ENCODE measurements at regions not wholly inside any gene's neighbourhood (a gene's known extent, or its start where the extent isn't known, plus 50 kb on each side); places are given as distances from the start of the nearest gene placed in this dataset.
A peak's percentile ranks its signal among the peaks of the same experiment; 100 is the strongest.
"Not testable (repeated sequence)": the region's sequence is repeated elsewhere in the genome, so short reads cannot be mapped to it uniquely, and the experiment has no call there.

DNA sequence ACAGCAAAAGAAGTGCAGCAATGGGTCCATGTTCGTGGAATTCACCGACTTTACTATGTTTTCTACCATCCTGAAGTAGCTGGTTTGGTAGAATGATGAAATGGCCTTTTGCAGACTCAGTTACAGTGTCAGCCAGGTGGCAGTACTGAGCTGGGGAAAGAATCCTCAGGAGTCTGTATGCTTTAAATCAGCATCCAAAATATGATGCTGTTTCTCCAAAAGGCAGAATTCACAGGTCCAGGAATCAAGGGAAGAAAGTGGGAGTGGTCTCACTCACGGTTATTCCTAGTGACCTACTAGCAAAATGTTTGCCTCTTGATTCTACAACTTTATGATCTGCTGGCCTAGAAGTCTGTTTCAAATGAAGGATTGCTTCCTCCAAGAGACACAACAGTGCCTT is 287.1 kb downstream of the SPATA31A6 start:
- not testable (repeated sequence) for H3K4me3 ChIP-seq; H3K36me3 ChIP-seq; H3K27me3 ChIP-seq; H3K9me3 ChIP-seq (ENCODE audit: low read depth); H3K27ac ChIP-seq; H3K4me1 ChIP-seq (ENCODE audit: low read depth)
- TF ChIP-seq, protein P1, sequence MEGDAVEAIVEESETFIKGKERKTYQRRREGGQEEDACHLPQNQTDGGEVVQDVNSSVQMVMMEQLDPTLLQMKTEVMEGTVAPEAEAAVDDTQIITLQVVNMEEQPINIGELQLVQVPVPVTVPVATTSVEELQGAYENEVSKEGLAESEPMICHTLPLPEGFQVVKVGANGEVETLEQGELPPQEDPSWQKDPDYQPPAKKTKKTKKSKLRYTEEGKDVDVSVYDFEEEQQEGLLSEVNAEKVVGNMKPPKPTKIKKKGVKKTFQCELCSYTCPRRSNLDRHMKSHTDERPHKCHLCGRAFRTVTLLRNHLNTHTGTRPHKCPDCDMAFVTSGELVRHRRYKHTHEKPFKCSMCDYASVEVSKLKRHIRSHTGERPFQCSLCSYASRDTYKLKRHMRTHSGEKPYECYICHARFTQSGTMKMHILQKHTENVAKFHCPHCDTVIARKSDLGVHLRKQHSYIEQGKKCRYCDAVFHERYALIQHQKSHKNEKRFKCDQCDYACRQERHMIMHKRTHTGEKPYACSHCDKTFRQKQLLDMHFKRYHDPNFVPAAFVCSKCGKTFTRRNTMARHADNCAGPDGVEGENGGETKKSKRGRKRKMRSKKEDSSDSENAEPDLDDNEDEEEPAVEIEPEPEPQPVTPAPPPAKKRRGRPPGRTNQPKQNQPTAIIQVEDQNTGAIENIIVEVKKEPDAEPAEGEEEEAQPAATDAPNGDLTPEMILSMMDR (IDR thresholded peaks at IDR 0.05; ENCODE audit: low read depth, low read length) = peak; percentile 69
- peak in 1 of 2 donors; percentile 48 for DNase-seq (ENCODE audit: low read depth in 1 of 2, low spot score in 1 of 2)

DNA sequence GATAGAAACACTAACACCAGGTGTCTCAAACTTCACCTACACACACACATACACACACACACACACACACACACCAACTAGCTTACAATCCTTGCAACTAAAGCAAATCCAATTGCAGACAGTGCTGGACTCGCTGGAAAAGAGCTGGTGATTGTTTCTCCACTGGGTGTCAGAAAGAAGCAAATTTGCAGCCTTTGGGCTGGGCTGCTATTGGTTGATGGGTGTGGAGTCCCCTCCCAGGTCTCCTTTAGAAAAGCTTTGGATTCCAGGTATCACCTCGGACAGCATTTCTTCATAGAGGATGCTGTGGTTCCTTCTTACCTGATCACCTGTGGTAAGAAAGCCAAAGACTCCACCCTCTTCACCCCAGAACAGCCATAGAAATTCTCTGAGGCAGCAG is 307.5 kb downstream of the SPATA31A6 start:
- not testable (repeated sequence) for H3K4me1 ChIP-seq (ENCODE audit: low read depth); DNase-seq (ENCODE audit: low read depth in 1 of 2, low spot score in 1 of 2); H3K27me3 ChIP-seq; H3K4me3 ChIP-seq; H3K36me3 ChIP-seq; H3K9me3 ChIP-seq (ENCODE audit: low read depth); H3K27ac ChIP-seq

DNA sequence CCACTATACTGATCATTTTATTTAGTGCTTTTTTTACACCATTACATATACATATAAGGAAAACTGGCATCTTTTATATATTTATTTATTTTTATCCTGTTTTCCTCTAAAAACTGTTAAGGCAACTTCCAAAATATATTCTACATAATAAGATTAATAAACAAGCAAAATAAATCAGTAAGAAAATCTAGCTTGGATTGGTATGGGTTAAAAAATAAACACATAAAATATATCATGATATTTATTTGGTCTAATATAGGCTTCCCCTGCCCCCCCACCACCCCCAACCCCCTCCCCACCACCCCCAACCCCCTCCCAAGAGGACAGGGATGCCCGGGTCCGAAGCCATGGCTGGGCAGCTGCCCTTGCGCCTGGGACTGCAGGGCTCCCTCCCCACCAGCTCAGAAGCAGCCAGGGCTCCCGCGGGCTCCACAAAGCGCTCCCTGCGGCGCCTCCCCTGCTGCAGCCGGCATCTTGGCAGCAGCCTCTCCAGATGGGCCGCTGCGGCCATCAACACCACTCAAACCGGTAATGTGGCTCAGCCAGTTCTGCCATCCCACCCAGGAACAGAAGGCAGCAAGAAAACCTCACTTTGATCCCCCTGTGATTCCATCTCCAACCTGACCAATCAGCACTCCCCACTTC is 319.3 kb downstream of the SPATA31A6 start:
- H3K27me3 ChIP-seq; DNase-seq (ENCODE audit: low read depth in 1 of 2, low spot score in 1 of 2); H3K27ac ChIP-seq; H3K9me3 ChIP-seq (ENCODE audit: low read depth); H3K4me1 ChIP-seq (ENCODE audit: low read depth); H3K4me3 ChIP-seq; H3K36me3 ChIP-seq: not testable (repeated sequence)

DNA sequence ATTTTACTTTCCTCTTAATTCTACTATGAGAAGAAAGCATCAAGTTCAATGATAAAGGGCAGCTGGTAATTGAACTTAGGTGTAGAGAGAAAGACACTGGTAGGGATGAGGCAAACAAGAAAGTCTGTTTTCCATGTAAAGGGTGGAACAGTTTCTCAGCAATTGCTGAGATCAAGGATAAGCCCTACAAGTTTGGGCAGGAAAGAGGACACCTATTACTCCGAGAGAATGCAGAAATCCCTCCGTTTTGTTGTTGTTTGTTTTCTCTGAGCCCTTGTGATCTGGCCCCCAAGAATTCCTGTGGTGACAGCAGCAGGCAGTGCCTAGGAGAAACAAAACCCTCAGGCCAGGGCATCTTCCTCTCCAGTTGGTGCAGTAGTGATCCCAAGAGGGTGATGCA is 324.7 kb downstream of the SPATA31A6 start:
- not testable (repeated sequence) for H3K36me3 ChIP-seq; H3K4me1 ChIP-seq (ENCODE audit: low read depth); DNase-seq (ENCODE audit: low read depth in 1 of 2, low spot score in 1 of 2); H3K9me3 ChIP-seq (ENCODE audit: low read depth); H3K27me3 ChIP-seq; H3K4me3 ChIP-seq; H3K27ac ChIP-seq

DNA sequence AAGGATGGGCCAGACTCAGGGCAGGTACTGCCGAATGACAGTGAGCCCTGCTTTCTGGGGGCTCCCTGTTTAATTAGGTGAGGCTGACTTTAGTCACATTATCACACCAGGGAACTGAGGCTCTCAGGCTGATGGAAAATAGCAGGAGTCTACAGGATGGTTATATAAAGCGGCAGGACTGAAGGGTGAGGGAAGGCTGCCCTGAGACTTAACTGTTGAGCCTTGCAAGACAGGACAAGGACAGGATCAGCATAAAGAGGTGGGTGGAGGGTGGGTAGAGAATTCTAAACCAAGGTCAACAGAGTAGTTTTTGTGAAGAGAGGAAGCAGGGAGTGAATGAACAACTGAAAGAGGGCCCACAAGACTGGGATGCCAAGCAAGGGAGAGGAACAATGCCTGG is 330.1 kb downstream of the SPATA31A6 start:
- H3K27ac ChIP-seq; H3K27me3 ChIP-seq; DNase-seq (ENCODE audit: low read depth in 1 of 2, low spot score in 1 of 2); H3K36me3 ChIP-seq; H3K9me3 ChIP-seq (ENCODE audit: low read depth); H3K4me3 ChIP-seq; H3K4me1 ChIP-seq (ENCODE audit: low read depth): not testable (repeated sequence)

DNA sequence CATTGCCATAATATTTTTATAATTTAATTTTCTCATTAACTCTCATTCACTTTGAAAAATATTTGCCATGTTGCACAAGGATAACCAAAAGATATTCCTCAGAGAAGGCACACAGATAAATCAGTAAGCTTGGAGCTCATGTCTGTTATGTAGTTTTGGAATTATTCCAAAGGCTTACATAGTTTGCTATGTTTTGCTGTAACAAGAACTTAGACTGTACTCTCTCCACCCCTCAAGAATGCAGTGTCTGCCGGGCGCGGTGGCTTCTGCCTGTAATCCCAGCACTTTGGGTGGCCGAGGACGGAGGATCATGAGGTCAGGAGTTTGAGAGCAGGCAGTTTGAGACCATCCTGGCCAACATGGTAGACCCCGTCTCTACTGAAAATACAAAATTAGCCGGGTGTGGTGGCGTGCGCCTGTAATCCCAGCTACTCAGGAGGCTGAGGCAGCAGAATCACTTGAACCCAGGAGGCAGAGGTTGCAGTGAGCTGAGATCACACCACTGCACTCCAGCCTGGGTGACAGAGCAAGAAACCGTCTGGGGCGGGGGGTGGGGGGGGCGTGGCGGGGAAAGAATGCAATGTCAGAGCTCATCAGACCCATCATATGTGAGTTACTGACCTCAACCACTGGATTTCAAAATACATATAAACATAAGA is 351.0 kb downstream of the SPATA31A6 start:
- DNase-seq (ENCODE audit: low read depth in 1 of 2, low spot score in 1 of 2) = peak in 1 of 2 donors; percentile 59
- not testable (repeated sequence) for H3K27me3 ChIP-seq, H3K36me3 ChIP-seq

DNA sequence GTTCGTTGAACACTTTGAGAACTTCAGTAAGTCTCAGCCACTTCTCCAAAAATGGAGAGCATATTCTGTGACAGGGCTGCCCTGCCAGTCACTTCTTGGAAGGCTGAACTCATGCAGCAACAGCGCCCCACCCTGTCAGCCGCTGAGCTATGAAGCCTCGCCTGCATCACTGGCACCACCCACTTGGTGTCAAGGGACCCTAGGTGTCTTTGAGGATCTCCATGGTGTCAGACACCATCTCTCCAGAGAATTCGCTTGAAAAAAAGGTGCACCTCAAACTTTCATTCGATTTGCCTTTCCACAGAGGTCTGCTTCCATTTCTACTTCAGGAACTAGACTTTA is 351.5 kb downstream of the SPATA31A6 start:
- DNase-seq (ENCODE audit: low read depth in 1 of 2, low spot score in 1 of 2) = peak; percentile 36 to 53
- H3K4me3 ChIP-seq; H3K36me3 ChIP-seq; H3K4me1 ChIP-seq (ENCODE audit: low read depth); H3K27ac ChIP-seq; H3K9me3 ChIP-seq (ENCODE audit: low read depth); H3K27me3 ChIP-seq: not testable (repeated sequence)

More for the DNA sequence above, 351.0 kb downstream of the SPATA31A6 start:
- H3K9me3 ChIP-seq (ENCODE audit: low read depth); H3K4me3 ChIP-seq; H3K4me1 ChIP-seq (ENCODE audit: low read depth); H3K27ac ChIP-seq: not testable (repeated sequence)

DNA sequence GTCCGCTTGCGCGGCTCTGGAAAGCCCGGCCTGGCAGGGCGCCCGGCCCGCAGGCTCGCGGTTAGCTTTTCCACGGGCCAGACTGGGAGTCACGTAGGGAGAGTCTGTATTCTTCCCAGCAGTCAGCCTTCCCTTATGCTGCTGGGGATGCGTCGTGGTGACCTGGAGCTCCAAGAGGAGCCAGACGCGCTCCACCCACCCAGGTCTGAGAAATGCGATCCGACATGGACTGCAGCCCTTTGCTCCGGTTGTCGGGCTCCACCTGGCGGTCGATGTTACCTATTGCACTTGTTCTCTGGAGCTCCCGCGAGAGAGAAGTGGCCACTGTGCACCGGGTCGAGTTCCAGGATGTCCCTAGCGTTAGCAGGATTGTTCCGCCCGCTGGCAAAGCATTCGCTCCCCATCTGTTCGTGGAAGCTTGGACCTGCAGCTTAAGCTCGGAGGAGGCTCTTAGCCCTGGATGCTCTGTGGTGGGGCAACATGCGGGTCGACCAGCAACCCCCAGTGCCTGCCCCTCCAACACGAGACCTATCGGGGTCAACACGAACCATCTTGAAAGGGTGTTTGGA is 367.4 kb downstream of the SPATA31A6 start:
- not testable (repeated sequence) for H3K27ac ChIP-seq; H3K4me1 ChIP-seq (ENCODE audit: low read depth); H3K4me3 ChIP-seq; DNase-seq (ENCODE audit: low read depth in 1 of 2, low spot score in 1 of 2); H3K9me3 ChIP-seq (ENCODE audit: low read depth); H3K36me3 ChIP-seq; H3K27me3 ChIP-seq

DNA sequence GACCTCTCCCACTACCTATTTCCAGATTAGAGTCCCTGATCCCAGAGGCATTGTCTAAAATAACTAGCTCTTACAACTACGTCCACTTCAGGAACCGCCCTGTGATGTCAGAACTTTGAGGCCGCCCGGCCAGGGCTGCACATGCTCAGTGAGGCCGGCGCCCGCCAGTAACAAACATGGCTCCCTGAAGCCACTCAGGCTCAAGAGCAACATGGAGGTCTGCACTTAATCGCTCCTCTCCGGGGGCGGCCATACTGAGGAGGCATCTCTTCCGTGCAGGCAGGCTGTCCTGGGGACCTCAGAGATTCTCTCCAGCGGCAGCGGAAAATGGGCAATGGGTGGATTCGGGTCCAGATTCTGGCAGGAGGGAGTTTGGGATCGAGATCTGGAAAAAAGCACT is 385.1 kb downstream of the SPATA31A6 start:
- not testable (repeated sequence) for H3K4me1 ChIP-seq (ENCODE audit: low read depth); H3K27me3 ChIP-seq; H3K9me3 ChIP-seq (ENCODE audit: low read depth); DNase-seq (ENCODE audit: low read depth in 1 of 2, low spot score in 1 of 2); H3K36me3 ChIP-seq; H3K4me3 ChIP-seq; H3K27ac ChIP-seq

DNA sequence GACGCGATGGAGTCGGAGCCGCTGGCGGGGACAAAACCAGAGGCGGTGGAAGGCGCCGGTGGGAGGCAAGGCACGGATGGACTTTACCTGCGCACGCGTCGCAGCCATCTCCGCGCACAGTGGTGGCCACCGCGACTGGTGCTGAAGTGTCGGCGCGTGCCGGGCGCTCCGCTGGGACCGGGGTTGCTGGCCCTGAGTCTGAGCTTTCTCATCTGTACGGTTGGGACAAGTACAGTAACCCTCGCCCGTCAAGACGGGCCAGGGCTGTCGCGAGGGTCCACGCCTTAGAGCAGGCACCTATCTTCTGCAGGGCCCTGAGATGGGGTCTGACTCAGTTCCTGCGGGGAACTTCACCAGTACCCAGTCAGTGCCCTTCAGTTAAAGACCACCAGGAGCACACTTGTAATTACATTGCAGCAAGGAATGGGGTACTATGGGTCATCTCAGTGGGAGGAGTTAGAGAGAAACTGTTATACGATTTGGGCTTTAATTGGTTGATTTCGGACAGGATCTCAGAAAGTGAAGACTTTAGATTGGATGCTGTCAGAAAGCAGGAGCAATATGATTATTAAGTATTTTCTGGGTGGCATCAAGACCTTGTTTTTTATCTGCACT is 385.6 kb downstream of the SPATA31A6 start:
- not testable (repeated sequence) for H3K27me3 ChIP-seq; H3K4me1 ChIP-seq (ENCODE audit: low read depth); H3K36me3 ChIP-seq; H3K4me3 ChIP-seq; H3K9me3 ChIP-seq (ENCODE audit: low read depth); DNase-seq (ENCODE audit: low read depth in 1 of 2, low spot score in 1 of 2); H3K27ac ChIP-seq

DNA sequence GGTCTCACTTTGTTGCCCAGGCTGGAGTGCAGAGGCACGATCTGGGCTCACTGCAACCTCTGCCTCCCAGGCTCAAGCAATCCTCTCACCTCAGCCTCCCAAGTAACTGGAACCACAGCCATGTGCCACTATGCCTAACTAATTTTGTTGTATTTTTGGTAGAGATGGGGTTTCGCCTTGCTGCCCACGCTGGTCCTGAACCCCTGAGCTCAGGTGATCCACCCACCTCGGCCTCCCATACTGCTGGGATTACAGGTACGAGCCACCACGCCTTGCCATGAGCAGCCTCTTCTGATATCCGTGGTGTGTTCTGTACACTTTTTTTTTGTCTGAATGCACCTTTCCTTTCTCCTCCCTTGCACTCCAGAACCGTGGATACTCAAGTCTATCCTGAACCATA is 394.4 kb downstream of the SPATA31A6 start:
- not testable (repeated sequence) for H3K4me3 ChIP-seq; DNase-seq (ENCODE audit: low read depth in 1 of 2, low spot score in 1 of 2); H3K9me3 ChIP-seq (ENCODE audit: low read depth); H3K4me1 ChIP-seq (ENCODE audit: low read depth); H3K27ac ChIP-seq; H3K36me3 ChIP-seq; H3K27me3 ChIP-seq
